ENCODE measurements at regions not wholly inside any gene's neighbourhood (a gene's known extent, or its start where the extent isn't known, plus 50 kb on each side); places are given as distances from the start of the nearest gene placed in this dataset.

DNA sequence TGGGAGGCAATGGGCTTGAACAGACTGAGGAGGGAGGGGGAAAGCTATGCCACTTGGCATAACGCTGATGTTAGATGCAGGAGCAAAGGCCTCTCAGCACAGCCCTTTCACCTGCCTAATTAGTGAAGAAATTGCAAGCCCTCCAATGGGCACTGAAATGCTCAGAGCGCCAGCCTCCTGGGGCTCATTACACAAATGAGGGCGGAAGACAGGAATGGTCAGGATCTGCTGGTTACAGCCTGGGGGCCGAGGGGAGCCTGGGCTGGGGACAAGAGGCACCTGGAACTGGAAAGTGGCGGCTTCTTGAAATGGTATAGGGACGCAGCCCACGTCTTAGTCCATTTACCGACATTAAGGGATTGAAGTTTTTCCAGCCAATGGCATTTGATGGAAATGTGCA is 50.2 kb upstream of the PLET1 start:
- H3K4me3 ChIP-seq, result no peak overlapping the region
- TF ChIP-seq, protein P1, sequence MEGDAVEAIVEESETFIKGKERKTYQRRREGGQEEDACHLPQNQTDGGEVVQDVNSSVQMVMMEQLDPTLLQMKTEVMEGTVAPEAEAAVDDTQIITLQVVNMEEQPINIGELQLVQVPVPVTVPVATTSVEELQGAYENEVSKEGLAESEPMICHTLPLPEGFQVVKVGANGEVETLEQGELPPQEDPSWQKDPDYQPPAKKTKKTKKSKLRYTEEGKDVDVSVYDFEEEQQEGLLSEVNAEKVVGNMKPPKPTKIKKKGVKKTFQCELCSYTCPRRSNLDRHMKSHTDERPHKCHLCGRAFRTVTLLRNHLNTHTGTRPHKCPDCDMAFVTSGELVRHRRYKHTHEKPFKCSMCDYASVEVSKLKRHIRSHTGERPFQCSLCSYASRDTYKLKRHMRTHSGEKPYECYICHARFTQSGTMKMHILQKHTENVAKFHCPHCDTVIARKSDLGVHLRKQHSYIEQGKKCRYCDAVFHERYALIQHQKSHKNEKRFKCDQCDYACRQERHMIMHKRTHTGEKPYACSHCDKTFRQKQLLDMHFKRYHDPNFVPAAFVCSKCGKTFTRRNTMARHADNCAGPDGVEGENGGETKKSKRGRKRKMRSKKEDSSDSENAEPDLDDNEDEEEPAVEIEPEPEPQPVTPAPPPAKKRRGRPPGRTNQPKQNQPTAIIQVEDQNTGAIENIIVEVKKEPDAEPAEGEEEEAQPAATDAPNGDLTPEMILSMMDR (IDR thresholded peaks at IDR 0.05), result no peak
- H3K27me3 ChIP-seq, result no peaks in the 10 kb centered on the region

DNA sequence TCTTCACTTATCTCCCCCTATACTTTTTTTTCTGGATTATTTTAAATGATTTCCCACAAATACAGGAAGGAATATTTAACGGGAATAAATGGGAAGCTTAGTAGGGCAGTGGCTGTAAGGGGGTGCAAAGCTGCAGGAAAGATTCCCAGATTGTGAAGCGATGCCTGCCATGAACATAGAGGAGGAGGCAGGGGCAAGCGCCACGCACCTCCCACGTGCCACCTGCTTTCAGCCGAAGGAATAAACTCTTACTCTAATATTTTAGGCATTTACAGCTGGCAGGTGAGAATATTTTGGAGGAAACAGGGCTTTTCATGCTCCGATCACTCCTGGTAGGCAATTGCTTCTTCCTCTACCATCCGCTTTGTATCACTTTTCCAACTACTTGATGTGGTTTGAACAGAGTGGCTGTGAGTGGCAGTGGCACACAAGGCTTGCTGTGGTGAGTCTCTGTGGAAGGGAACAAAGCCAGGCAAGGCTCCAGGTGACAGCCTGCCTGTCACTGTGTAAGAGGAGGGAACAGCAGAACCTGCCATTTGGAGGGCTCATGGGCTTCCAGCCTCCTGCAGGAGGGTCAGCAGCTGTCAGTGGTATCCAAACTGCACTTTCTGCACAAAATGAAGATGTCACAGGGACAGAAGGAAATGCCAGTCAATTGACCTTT is 54.5 kb upstream of the PLET1 start:
- Histone ChIP-seq H3K4me3 (no peak overlapping the region), H3K36me3 (no peaks in the 10 kb centered on the region), H3K9me3 (no peaks in the 10 kb centered on the region), H3K4me1 (peaks cover 0 to 26% of the 10 kb centered on the region in 2 donors), H3K27ac (peak overlapping the region; percentile 60 to 75), H3K27me3 (no peaks in the 10 kb centered on the region)
- intact Hi-C loops (cut with DNase I), result no loop called here
- TF ChIP-seq, protein P1 (IDR thresholded peaks at IDR 0.05), result no peak
- no peak for DNase-seq (ENCODE audit: low spot score in 2 of 2)

More for the DNA sequence above, 50.2 kb upstream of the PLET1 start:
- H3K4me1 ChIP-seq, result peaks cover 0 to 6% of the 10 kb centered on the region in 2 donors
- H3K36me3 ChIP-seq, result no peaks in the 10 kb centered on the region
- no peak for DNase-seq (ENCODE audit: low spot score in 2 of 2)
- intact Hi-C loops (cut with DNase I), result no loop called here
- no peak overlapping the region for H3K27ac ChIP-seq
- H3K9me3 ChIP-seq, result no peaks in the 10 kb centered on the region

DNA sequence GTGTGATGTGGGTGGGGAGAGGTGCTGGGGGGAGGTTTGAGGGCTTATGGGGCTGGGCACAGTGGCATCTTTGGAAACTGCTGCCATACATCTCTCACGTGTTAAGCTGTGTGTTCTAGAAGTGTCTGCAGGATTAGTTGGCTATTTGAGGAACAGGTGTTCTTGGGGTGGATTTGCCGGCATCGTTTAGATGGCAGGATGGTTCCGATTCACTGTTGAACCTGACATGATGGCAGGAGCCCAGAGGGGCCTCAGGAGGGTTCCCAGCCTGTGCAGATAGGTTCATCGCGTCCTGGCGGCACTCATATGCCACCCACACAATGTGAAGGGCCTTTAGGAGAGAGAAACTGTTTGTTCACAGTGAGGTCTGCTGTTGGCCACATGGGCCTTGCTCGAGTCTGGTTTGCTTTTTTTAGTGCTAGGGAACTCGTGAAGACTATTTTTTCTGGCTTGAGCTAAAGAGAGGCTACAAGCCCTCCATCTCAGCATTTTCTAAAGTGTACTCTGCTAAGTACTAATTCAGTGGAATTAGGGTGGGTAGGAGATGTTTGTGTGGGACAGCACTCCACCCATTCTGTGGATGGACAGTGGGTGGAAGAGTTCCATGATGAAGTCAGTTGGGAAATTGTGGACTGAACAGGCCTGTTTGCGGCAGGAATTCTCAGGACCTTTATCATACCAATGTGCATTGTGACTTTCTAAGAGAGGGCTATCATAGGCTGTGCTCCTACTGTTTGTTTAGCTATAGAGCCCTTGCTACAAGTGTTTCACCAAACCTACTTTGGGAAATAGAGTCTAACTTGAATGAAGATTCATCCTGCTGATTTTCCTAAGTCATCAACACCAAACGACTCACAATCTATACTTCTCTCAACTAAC is 55.4 kb upstream of the PLET1 start:
- Histone ChIP-seq H3K27ac (peak overlapping the region; percentile 60 to 75), H3K27me3 (no peaks in the 10 kb centered on the region), H3K4me1 (peaks cover 0 to 30% of the 10 kb centered on the region in 2 donors), H3K4me3 (no peak overlapping the region), H3K36me3 (no peaks in the 10 kb centered on the region), H3K9me3 (no peaks in the 10 kb centered on the region)
- intact Hi-C loops (cut with DNase I), result loop anchor here (2.0 kb wide), 1 partner anchor 19 kb away; no protein-coding TSS in a partner anchor
- no peak for DNase-seq (ENCODE audit: low spot score in 2 of 2)
- TF ChIP-seq, protein P1 (IDR thresholded peaks at IDR 0.05), result no peak

DNA sequence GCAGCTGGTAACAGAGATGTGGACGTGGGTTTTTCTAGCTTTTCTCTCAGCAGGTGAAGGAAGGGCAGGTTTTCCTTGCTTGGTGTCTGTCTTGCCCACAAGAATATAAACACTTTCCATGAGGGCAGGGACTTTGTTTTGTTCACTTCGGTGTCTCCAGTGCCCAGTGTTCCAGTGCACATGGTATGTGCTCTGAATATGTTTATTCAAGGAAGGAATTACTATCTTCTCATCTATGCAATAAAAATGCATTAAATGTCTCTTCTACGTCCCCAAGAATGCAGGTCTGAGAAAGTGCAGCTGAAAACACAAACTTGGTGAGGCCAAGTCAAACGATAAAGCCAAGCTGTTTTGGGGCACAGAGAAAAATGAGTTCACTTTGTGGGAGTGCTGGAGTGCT is 56.3 kb upstream of the PLET1 start:
- H3K4me3 ChIP-seq, result no peak overlapping the region
- H3K27me3 ChIP-seq, result no peaks in the 10 kb centered on the region
- H3K9me3 ChIP-seq, result no peaks in the 10 kb centered on the region
- H3K4me1 ChIP-seq, result peaks cover 0 to 32% of the 10 kb centered on the region in 2 donors
- no peak for DNase-seq (ENCODE audit: low spot score in 2 of 2)
- peak overlapping the region; percentile 60 to 75 for H3K27ac ChIP-seq
- intact Hi-C loops (cut with DNase I), result loop anchor here (2.0 kb wide), 1 partner anchor 20 kb away; no protein-coding TSS in a partner anchor
- no peaks in the 10 kb centered on the region for H3K36me3 ChIP-seq
- TF ChIP-seq, protein P1 (IDR thresholded peaks at IDR 0.05), result no peak

- Histone ChIP-seq H3K27ac (peak overlapping the region; percentile 66 to 75), H3K36me3 (no peaks in the 10 kb centered on the region), H3K4me3 (no peak overlapping the region), H3K27me3 (no peaks in the 10 kb centered on the region), H3K9me3 (no peaks in the 10 kb centered on the region), H3K4me1 (peaks cover 0 to 32% of the 10 kb centered on the region in 2 donors)
- TF ChIP-seq, protein P1 (IDR thresholded peaks at IDR 0.05), result no peak
- intact Hi-C loops (cut with DNase I), result loop anchor here (2.0 kb wide), 1 partner anchor 27 kb away; no protein-coding TSS in a partner anchor
- DNase-seq (ENCODE audit: low spot score in 2 of 2), result no peak
Measured at GRCh38 chr11:112318184-112318591, 57.5 kb upstream of the PLET1 start.
